HFFc6 (cell line): ENCODE measurements at regions not wholly inside any gene's neighbourhood (a gene's known extent, or its start where the extent isn't known, plus 50 kb on each side); places are given as distances from the start of the nearest gene placed in this dataset.

Experiments
- DNase-seq: peaks from one replicate; pipeline ENCODE4 v3.0.0-alpha.2; 2018
- H3K27ac Mint-ChIP-seq: 2 replicates; pipeline ENCODE4 v1.8.0; 2020; ENCODE audit warnings: mild to moderate bottlenecking, mixed read lengths
- H3K27me3 Mint-ChIP-seq: 2 replicates; pipeline ENCODE4 v1.8.0; 2021; ENCODE audit warnings: mild to moderate bottlenecking, moderate library complexity, mixed read lengths; ENCODE audit not compliant: insufficient read depth
- H3K36me3 Mint-ChIP-seq: 2 replicates; pipeline ENCODE4 v1.8.0; 2021; ENCODE audit warnings: low read depth, mixed read lengths
- H3K4me1 Mint-ChIP-seq: 2 replicates; pipeline ENCODE4 v1.8.0; 2020; ENCODE audit warnings: low read depth, mixed read lengths
- H3K4me3 Mint-ChIP-seq: 2 replicates; pipeline ENCODE4 v1.8.0; 2020; ENCODE audit warnings: mild to moderate bottlenecking, moderate library complexity, mixed read lengths
- H3K9me3 Mint-ChIP-seq: 2 replicates; pipeline ENCODE4 v1.8.0; 2020; ENCODE audit warnings: mild to moderate bottlenecking, mixed read lengths
- TF ChIP-seq, protein P1 (sequence below): fragments of 200-600 bp; sonication (generic); IDR thresholded peaks from 2 replicates; pipeline ENCODE4 v1.5.0; 2021; ENCODE audit warnings: antibody characterized with exemption, mild to moderate bottlenecking

GRCh38 chr16:35862242-35862641 lies 2402.8 kb downstream of the TP53TG3F start:
- no peak overlapping the region for H3K27ac Mint-ChIP-seq

DNA sequence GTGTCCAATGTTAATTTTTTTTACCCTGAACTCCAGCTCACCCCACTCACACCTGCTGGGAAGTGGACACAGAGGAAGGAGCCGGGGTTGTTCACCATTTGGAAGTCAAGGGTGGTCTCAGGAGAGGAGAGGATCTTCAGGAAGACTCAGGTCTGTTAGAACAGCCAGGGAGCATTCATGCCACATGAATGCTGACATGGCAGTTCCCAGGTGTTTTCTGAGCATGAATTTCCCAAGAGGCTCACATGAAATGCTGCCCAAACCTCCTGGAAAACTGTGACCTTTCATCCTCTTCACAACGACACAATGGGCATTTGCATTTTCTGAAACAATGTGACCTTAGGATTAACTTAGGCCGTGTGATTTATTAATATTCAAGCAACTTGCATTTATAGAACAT lies 2409.2 kb downstream of the TP53TG3F start:
- H3K4me1 Mint-ChIP-seq = no peaks in the 10 kb centered on the region
- no peak overlapping the region for H3K27ac Mint-ChIP-seq
- DNase-seq = no peak
- peaks cover 53% of the 10 kb centered on the region for H3K9me3 Mint-ChIP-seq
- no peaks in the 10 kb centered on the region for H3K36me3 Mint-ChIP-seq
- H3K4me3 Mint-ChIP-seq = no peak overlapping the region
- no peaks in the 10 kb centered on the region for H3K27me3 Mint-ChIP-seq
- TF ChIP-seq, protein P1, sequence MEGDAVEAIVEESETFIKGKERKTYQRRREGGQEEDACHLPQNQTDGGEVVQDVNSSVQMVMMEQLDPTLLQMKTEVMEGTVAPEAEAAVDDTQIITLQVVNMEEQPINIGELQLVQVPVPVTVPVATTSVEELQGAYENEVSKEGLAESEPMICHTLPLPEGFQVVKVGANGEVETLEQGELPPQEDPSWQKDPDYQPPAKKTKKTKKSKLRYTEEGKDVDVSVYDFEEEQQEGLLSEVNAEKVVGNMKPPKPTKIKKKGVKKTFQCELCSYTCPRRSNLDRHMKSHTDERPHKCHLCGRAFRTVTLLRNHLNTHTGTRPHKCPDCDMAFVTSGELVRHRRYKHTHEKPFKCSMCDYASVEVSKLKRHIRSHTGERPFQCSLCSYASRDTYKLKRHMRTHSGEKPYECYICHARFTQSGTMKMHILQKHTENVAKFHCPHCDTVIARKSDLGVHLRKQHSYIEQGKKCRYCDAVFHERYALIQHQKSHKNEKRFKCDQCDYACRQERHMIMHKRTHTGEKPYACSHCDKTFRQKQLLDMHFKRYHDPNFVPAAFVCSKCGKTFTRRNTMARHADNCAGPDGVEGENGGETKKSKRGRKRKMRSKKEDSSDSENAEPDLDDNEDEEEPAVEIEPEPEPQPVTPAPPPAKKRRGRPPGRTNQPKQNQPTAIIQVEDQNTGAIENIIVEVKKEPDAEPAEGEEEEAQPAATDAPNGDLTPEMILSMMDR = no peak

More at GRCh38 chr16:35862242-35862641, 2402.8 kb downstream of the TP53TG3F start:
- H3K27me3 Mint-ChIP-seq = no peaks in the 10 kb centered on the region
- H3K4me3 Mint-ChIP-seq = no peak overlapping the region
- DNase-seq = no peak
- no peaks in the 10 kb centered on the region for H3K36me3 Mint-ChIP-seq
- H3K9me3 Mint-ChIP-seq = peaks cover 33% of the 10 kb centered on the region
- TF ChIP-seq, protein P1 = no peak
- no peaks in the 10 kb centered on the region for H3K4me1 Mint-ChIP-seq

- Mint-ChIP-seq H3K36me3 (no peaks in the 10 kb centered on the region), H3K9me3 (peaks cover 25% of the 10 kb centered on the region), H3K4me3 (no peak overlapping the region), H3K27me3 (no peaks in the 10 kb centered on the region), H3K4me1 (no peaks in the 10 kb centered on the region), H3K27ac (no peak overlapping the region)
- no peak for DNase-seq
- TF ChIP-seq, protein P1 = no peak
These were observed 2414.1 kb downstream of the TP53TG3F start for GRCh38 chr16:35873472-35873871.

- no peak overlapping the region for H3K27ac Mint-ChIP-seq
- no peaks in the 10 kb centered on the region for H3K27me3 Mint-ChIP-seq
- H3K9me3 Mint-ChIP-seq = peaks cover 47% of the 10 kb centered on the region
- TF ChIP-seq, protein P1 = no peak
- DNase-seq = no peak
- no peak overlapping the region for H3K4me3 Mint-ChIP-seq
- no peaks in the 10 kb centered on the region for H3K4me1 Mint-ChIP-seq
- no peaks in the 10 kb centered on the region for H3K36me3 Mint-ChIP-seq
These were observed 2422.2 kb downstream of the TP53TG3F start for GRCh38 chr16:35881654-35882053.

- H3K4me3 Mint-ChIP-seq = no peak overlapping the region
- H3K9me3 Mint-ChIP-seq = peaks cover 49% of the 10 kb centered on the region
- TF ChIP-seq, protein P1 = no peak
- DNase-seq = no peak
- H3K27ac Mint-ChIP-seq = no peak overlapping the region
- peaks cover 4% of the 10 kb centered on the region; the same call in 1 of the 2 replicates for H3K36me3 Mint-ChIP-seq
- no peaks in the 10 kb centered on the region for H3K4me1 Mint-ChIP-seq
- H3K27me3 Mint-ChIP-seq = peaks cover 1% of the 10 kb centered on the region
These were observed 2447.0 kb downstream of the TP53TG3F start for GRCh38 chr16:35906440-35906839.

GRCh38 chr16:35908152-35908551 lies 2448.7 kb downstream of the TP53TG3F start:
- Mint-ChIP-seq H3K36me3 (peaks cover 4% of the 10 kb centered on the region; the same call in 1 of the 2 replicates), H3K9me3 (peaks cover 54% of the 10 kb centered on the region), H3K27ac (no peak overlapping the region), H3K27me3 (peaks cover 1% of the 10 kb centered on the region), H3K4me1 (no peaks in the 10 kb centered on the region), H3K4me3 (no peak overlapping the region)
- DNase-seq = no peak
- TF ChIP-seq, protein P1 = no peak
